ENCODE measurements at regions not wholly inside any gene's neighbourhood (a gene's known extent, or its start where the extent isn't known, plus 50 kb on each side); places are given as distances from the start of the nearest gene placed in this dataset.

DNA sequence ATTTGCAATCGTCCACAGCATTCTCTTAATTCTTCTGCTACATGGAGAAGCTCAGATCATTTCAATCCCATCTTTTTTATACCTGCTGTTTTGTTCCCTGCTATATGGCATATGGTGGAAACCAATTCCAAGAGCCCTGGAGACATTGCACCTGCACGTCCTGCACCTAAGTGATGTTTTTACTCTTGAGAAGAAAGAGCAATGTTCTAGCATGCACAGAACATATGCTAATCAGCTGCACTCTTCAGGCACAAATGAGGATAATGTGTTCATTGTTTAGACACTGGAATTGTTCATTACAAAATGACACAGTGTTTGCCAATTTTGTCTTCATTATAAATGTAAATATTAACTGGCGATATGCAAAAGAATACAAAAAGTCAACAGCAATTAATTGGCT lies 935.8 kb downstream of the TLE4 start:
- TF ChIP-seq, protein P1, sequence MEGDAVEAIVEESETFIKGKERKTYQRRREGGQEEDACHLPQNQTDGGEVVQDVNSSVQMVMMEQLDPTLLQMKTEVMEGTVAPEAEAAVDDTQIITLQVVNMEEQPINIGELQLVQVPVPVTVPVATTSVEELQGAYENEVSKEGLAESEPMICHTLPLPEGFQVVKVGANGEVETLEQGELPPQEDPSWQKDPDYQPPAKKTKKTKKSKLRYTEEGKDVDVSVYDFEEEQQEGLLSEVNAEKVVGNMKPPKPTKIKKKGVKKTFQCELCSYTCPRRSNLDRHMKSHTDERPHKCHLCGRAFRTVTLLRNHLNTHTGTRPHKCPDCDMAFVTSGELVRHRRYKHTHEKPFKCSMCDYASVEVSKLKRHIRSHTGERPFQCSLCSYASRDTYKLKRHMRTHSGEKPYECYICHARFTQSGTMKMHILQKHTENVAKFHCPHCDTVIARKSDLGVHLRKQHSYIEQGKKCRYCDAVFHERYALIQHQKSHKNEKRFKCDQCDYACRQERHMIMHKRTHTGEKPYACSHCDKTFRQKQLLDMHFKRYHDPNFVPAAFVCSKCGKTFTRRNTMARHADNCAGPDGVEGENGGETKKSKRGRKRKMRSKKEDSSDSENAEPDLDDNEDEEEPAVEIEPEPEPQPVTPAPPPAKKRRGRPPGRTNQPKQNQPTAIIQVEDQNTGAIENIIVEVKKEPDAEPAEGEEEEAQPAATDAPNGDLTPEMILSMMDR (IDR thresholded peaks at IDR 0.05) = no peak
- TF ChIP-seq EZH2 (IDR thresholded peaks at IDR 0.05) = no peak

All from neural progenitor cell (in vitro differentiated cells).